IMR-90 (cell line): ENCODE measurements at regions not wholly inside any gene's neighbourhood (a gene's known extent, or its start where the extent isn't known, plus 50 kb on each side); places are given as distances from the start of the nearest gene placed in this dataset.

Experiments used
- ATAC-seq: fragments of 200-7000 bp; cut with Tn5 transposase; 2 replicates; pipeline ENCODE4 v1.9.1; 2020; ENCODE audit warnings: low read depth, mild to moderate bottlenecking, moderate library complexity
- BruUV-seq: library from RNA; stranded (reverse); fragments of 400-500 nt; replicated peaks from 2 replicates; lab custom pipeline; 2021; lab: Mats Ljungman, UMichigan
- CTCF ChIA-PET: fragments of 300-600 bp; formaldehyde crosslinking; extraction: SDS; loops from one replicate; lab custom pipeline; 2021; ENCODE audit warnings: antibody characterized with exemption; lab: Yijun Ruan, JAX
- POLR2A ChIA-PET: fragments of 300-600 bp; sonication (Branson Sonifier 250); formaldehyde crosslinking; loops from one replicate; lab custom pipeline; 2022; ENCODE audit warnings: antibody characterized with exemption; ENCODE audit not compliant: unreplicated experiment; lab: Charles Lee
- DNase-seq: peaks from one replicate; pipeline ENCODE4 v3.0.0; 2013
- H2AFZ ChIP-seq: replicated peaks from 2 replicates; pipeline ENCODE3; 2013; ENCODE audit warnings: low read length, mild to moderate bottlenecking; ENCODE audit not compliant: poor library complexity
- H2AK5ac ChIP-seq: 2 replicates; pipeline ENCODE4 v1.6.1; 2013; ENCODE audit warnings: low read depth, low read length, inconsistent platforms
- H2AK9ac ChIP-seq: replicated peaks from 2 replicates; pipeline ENCODE3; 2013; ENCODE audit warnings: mild to moderate bottlenecking, low read depth, low read length, moderate library complexity; ENCODE audit not compliant: poor library complexity
- H2BK120ac ChIP-seq: 2 replicates; pipeline ENCODE4 v1.6.1; 2013; ENCODE audit warnings: low read depth, low read length, inconsistent platforms
- H2BK15ac ChIP-seq: 3 replicates; pipeline ENCODE4 v1.6.1; 2013; ENCODE audit warnings: low read depth, low read length, inconsistent platforms
- H2BK20ac ChIP-seq: 2 replicates; pipeline ENCODE4 v1.6.1; 2013; ENCODE audit warnings: low read depth, mild to moderate bottlenecking, inconsistent platforms, low read length, moderate library complexity
- H2BK5ac ChIP-seq: 2 replicates; pipeline ENCODE4 v1.6.1; 2013; ENCODE audit warnings: mild to moderate bottlenecking, low read depth, low read length, inconsistent platforms; ENCODE audit not compliant: poor library complexity, severe bottlenecking
- H3K14ac ChIP-seq: replicated peaks from 2 replicates; pipeline ENCODE4 v1.6.1; 2013; ENCODE audit warnings: low read depth, low read length, inconsistent platforms
- H3K18ac ChIP-seq: 2 replicates; pipeline ENCODE4 v1.6.1; 2013; ENCODE audit warnings: low read depth, low read length, control low read depth
- H3K23ac ChIP-seq: 2 replicates; pipeline ENCODE4 v1.6.1; 2013; ENCODE audit warnings: low read depth, low read length, inconsistent platforms
- H3K27ac ChIP-seq: 2 replicates; pipeline ENCODE4 v1.5.1; 2013; ENCODE audit warnings: mild to moderate bottlenecking, control low read depth, low read length; ENCODE audit not compliant: insufficient read depth
- H3K27me3 ChIP-seq: 2 replicates; pipeline ENCODE4 v1.6.1; 2013; ENCODE audit warnings: low read length; ENCODE audit not compliant: control insufficient read depth, insufficient read depth
- H3K36me3 ChIP-seq: 2 replicates; pipeline ENCODE4 v1.6.1; 2013; ENCODE audit warnings: low read length, mixed read lengths; ENCODE audit not compliant: control insufficient read depth, insufficient read depth
- H3K4ac ChIP-seq: 2 replicates; pipeline ENCODE4 v1.6.1; 2013; ENCODE audit warnings: low read depth, low read length, inconsistent platforms
- H3K4me1 ChIP-seq: 2 replicates; pipeline ENCODE4 v1.6.1; 2013; ENCODE audit warnings: low read length, mixed read lengths; ENCODE audit not compliant: control insufficient read depth, insufficient read depth
- H3K4me2 ChIP-seq: 2 replicates; pipeline ENCODE4 v1.6.1; 2013; ENCODE audit warnings: low read depth, mild to moderate bottlenecking, control low read depth, low read length, moderate library complexity
- H3K4me3 ChIP-seq: 2 replicates; pipeline ENCODE4 v1.5.1; 2013; ENCODE audit warnings: low read depth, mild to moderate bottlenecking, control low read depth, low read length, moderate library complexity; ENCODE audit not compliant: insufficient read depth
- H3K56ac ChIP-seq: 2 replicates; pipeline ENCODE4 v1.6.1; 2013; ENCODE audit warnings: low read length, inconsistent platforms; ENCODE audit not compliant: insufficient read depth; ENCODE audit errors: extremely low read depth
- H3K79me1 ChIP-seq, 2 experiments: 2 replicates each; pipeline ENCODE4 v1.6.1; 2013; ENCODE audit warnings: low read length in 2 of 2, inconsistent platforms in 1 of 2, low read depth in 1 of 2
- H3K9ac ChIP-seq: 2 replicates; pipeline ENCODE4 v1.6.1; 2013; ENCODE audit warnings: low read depth, low read length, control low read depth
- H3K9me1 ChIP-seq: 2 replicates; pipeline ENCODE4 v1.6.1; 2013; ENCODE audit warnings: low read length, inconsistent platforms; ENCODE audit not compliant: insufficient read depth
- H3K9me3 ChIP-seq: 2 replicates; pipeline ENCODE4 v1.6.1; 2013; ENCODE audit warnings: low read length; ENCODE audit not compliant: control insufficient read depth, insufficient read depth
- H4K20me1 ChIP-seq: 2 replicates; pipeline ENCODE4 v1.6.1; 2013; ENCODE audit warnings: low read length, inconsistent platforms; ENCODE audit not compliant: insufficient read depth
- H4K5ac ChIP-seq: 2 replicates; pipeline ENCODE4 v1.6.1; 2013; ENCODE audit warnings: mild to moderate bottlenecking, low read depth, low read length, control low read depth
- H4K8ac ChIP-seq, 2 experiments: 2 replicates each; pipeline ENCODE4 v1.6.1; 2013; ENCODE audit warnings: low read depth in 2 of 2, low read length in 2 of 2, control low read depth in 1 of 2, inconsistent platforms in 1 of 2
- H4K91ac ChIP-seq: 2 replicates; pipeline ENCODE4 v1.6.1; 2013; ENCODE audit warnings: low read depth, low read length, inconsistent platforms; ENCODE audit not compliant: insufficient read depth
- CEBPB ChIP-seq: IDR thresholded peaks from 2 replicates; pipeline ENCODE4 v1.6.1; 2012; ENCODE audit warnings: low read depth, low read length, improper control_type of control experiment
- CHD1 ChIP-seq: IDR thresholded peaks from 2 replicates; pipeline ENCODE4 v1.6.1; 2012; ENCODE audit warnings: low read depth, low read length, improper control_type of control experiment
- CTCF ChIP-seq: conservative IDR thresholded peaks from 2 replicates; pipeline ENCODE4 v1.5.1; 2012; ENCODE audit warnings: mild to moderate bottlenecking, low read depth, low read length, improper control_type of control experiment
- FOS ChIP-seq: fragments of 150-350 bp; IDR thresholded peaks from 2 replicates; pipeline ENCODE4 v1.6.1; 2016; ENCODE audit warnings: low read depth, low read length
- MAZ ChIP-seq: IDR thresholded peaks from 2 replicates; pipeline ENCODE4 v1.6.1; 2012; ENCODE audit warnings: low read depth, mild to moderate bottlenecking, low read length, improper control_type of control experiment, moderate library complexity, borderline replicate concordance
- MXI1 ChIP-seq: IDR thresholded peaks from 2 replicates; pipeline ENCODE4 v1.6.1; 2012; ENCODE audit warnings: low read depth, mild to moderate bottlenecking, low read length, moderate library complexity, borderline replicate concordance
- NFE2L2 ChIP-seq: fragments of 150-350 bp; IDR thresholded peaks from 2 replicates; pipeline ENCODE4 v1.6.1; 2016; ENCODE audit warnings: low read depth, mild to moderate bottlenecking, low read length
- POLR2A ChIP-seq: IDR thresholded peaks from 2 replicates; pipeline ENCODE4 v1.6.1; 2012; ENCODE audit warnings: mild to moderate bottlenecking, low read depth, low read length
- RCOR1 ChIP-seq: IDR thresholded peaks from 2 replicates; pipeline ENCODE4 v1.6.1; 2012; ENCODE audit warnings: mild to moderate bottlenecking, low read length, improper control_type of control experiment; ENCODE audit not compliant: insufficient replicate concordance
- RFX5 ChIP-seq: IDR thresholded peaks from 2 replicates; pipeline ENCODE4 v1.8.0; 2012; ENCODE audit warnings: low read depth, mild to moderate bottlenecking, low read length, moderate library complexity
- SMC3 ChIP-seq: fragments of 150-350 bp; IDR thresholded peaks from 2 replicates; pipeline ENCODE4 v1.6.1; 2016; ENCODE audit warnings: low read depth, mild to moderate bottlenecking, antibody characterized with exemption, low read length, moderate library complexity
- USF2 ChIP-seq: fragments of 150-350 bp; IDR thresholded peaks from 2 replicates; pipeline ENCODE4 v1.6.1; 2017; ENCODE audit warnings: mild to moderate bottlenecking, antibody characterized with exemption, low read length, low read depth
- WGBS, 2 experiments: methylation state at CpG; one replicate each; pipeline versions ENCODE4 v1.1.5 to v1.1.7; 2013; ENCODE audit warnings: missing lambda C conversion rate in 2 of 2; ENCODE audit not compliant: insufficient read length in 1 of 2; ENCODE audit errors: extremely low coverage in 2 of 2; 5-methylcytosine and 5-hydroxymethylcytosine counted together
- dilution Hi-C: fragments of 300-500 bp; cut with HindIII; formaldehyde crosslinking; loops from one replicate; pipeline ENCODE4 v1.14.3; 2018; ENCODE audit warnings: low sequenced_read_pairs; ENCODE audit not compliant: unreplicated experiment
- in situ Hi-C: fragments of 300-500 bp; cut with MboI; formaldehyde crosslinking; loops from 3 replicates; pipeline ENCODE4 v1.14.3; 2019; ENCODE audit warnings: low sequenced_read_pairs, inconsistent platforms, mixed read lengths
- intact Hi-C: fragments of 100-400 bp; cut with micrococcal nuclease; formaldehyde crosslinking; loops from 2 replicates; pipeline ENCODE4 v1.10.0; 2022
- TF ChIP-seq, protein P1 (sequence below): fragments of 150-350 bp; IDR thresholded peaks from 2 replicates; pipeline ENCODE4 v1.6.1; 2016; ENCODE audit warnings: low read depth, mild to moderate bottlenecking, low read length, moderate library complexity, borderline replicate concordance

DNA sequence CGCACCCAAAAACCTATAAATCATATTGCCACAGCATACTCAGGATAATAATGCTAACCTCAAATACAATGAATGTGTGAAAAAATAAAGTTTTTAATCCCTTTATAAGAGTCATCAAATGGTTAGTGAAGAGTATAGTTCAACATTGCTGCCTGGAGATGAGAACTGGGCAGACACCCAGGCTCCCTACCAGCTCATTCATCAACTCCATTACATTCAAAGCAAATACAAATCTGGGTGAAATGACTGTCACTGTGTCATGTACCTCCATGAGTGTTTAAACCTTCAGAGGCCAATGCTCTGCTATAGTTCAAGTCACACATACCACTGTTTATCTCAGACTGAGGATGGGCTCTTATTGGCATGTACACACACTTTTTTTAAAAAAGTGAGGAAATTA, 167.2 kb upstream of the KCNMB2 start:
- no peak overlapping the region for H3K56ac ChIP-seq
- no peak overlapping the region for H3K14ac ChIP-seq
- ATAC-seq = no peak
- no peak overlapping the region for H4K91ac ChIP-seq
- H3K4me3 ChIP-seq = no peak overlapping the region
- H3K27ac ChIP-seq = no peak overlapping the region
- no peaks in the 10 kb centered on the region for H3K36me3 ChIP-seq
- H4K8ac ChIP-seq = no peak overlapping the region
- H3K9ac ChIP-seq = no peak overlapping the region
- no peak overlapping the region for H2AK5ac ChIP-seq
- no peak overlapping the region for H2BK5ac ChIP-seq
- intact Hi-C loops (no loop called here), dilution Hi-C loops (no loop called here), in situ Hi-C loops (no loop called here)
- no peaks in the 10 kb centered on the region for H4K20me1 ChIP-seq
- ChIA-PET CTCF (no interaction called here), POLR2A (no interaction called here)
- no peak overlapping the region; the same call in 1 of the 2 replicates for H3K18ac ChIP-seq
- no peak for DNase-seq
- no peak overlapping the region for H2BK15ac ChIP-seq
- H3K4me2 ChIP-seq = no peak overlapping the region
- BruUV-seq = no TSS peak
- H3K4ac ChIP-seq = no peak overlapping the region
- H4K5ac ChIP-seq = no peak overlapping the region
- TF ChIP-seq MXI1 (no peak), POLR2A (no peak), CTCF (no peak), NFE2L2 (no peak), SMC3 (no peak), USF2 (no peak), CHD1 (no peak), CEBPB (no peak), FOS (no peak), RFX5 (no peak), RCOR1 (no peak), MAZ (no peak)
- TF ChIP-seq, protein P1, sequence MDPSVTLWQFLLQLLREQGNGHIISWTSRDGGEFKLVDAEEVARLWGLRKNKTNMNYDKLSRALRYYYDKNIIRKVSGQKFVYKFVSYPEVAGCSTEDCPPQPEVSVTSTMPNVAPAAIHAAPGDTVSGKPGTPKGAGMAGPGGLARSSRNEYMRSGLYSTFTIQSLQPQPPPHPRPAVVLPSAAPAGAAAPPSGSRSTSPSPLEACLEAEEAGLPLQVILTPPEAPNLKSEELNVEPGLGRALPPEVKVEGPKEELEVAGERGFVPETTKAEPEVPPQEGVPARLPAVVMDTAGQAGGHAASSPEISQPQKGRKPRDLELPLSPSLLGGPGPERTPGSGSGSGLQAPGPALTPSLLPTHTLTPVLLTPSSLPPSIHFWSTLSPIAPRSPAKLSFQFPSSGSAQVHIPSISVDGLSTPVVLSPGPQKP = no peak
- H3K9me1 ChIP-seq = no peaks in the 10 kb centered on the region
- 100% methylated on average over 1 of the region's 1 CpG; no CpG with 5 or more reads in 1 of the 2 experiments for WGBS, 2 experiments
- no peak overlapping the region for H2BK120ac ChIP-seq
- no peak overlapping the region for H2AK9ac ChIP-seq
- H3K4me1 ChIP-seq = no peaks in the 10 kb centered on the region
- no peaks in the 10 kb centered on the region for H3K9me3 ChIP-seq
- no peaks in the 10 kb centered on the region for H3K27me3 ChIP-seq
- no peak overlapping the region for H3K23ac ChIP-seq
- H2BK20ac ChIP-seq = no peak overlapping the region
- no peak overlapping the region for H2AFZ ChIP-seq
- H3K79me1 ChIP-seq = no peaks in the 10 kb centered on the region
